GM23338 (cell line): ENCODE measurements at regions not wholly inside any gene's neighbourhood (a gene's known extent, or its start where the extent isn't known, plus 50 kb on each side); places are given as distances from the start of the nearest gene placed in this dataset.

Experiments
- ATAC-seq: fragments of 200-7000 bp; cut with Tn5 transposase; 3 replicates; pipeline ENCODE4 v1.9.1; 2020
- DNase-seq: peaks from one replicate; pipeline ENCODE4 v3.0.0-alpha.2; 2015; ENCODE audit warnings: low spot score
- H2AFZ ChIP-seq: fragments of 200-600 bp; sonication (generic); 2 replicates; pipeline ENCODE4 v1.8.0; 2016; ENCODE audit warnings: antibody characterized with exemption, mild to moderate bottlenecking, moderate library complexity
- H3F3A ChIP-seq: fragments of 200-600 bp; sonication (generic); replicated peaks from 2 replicates; pipeline ENCODE4 v1.8.0; 2017; ENCODE audit warnings: antibody characterized with exemption, mixed run types, low read depth
- H3K27ac ChIP-seq: fragments of 200-600 bp; sonication (generic); 2 replicates; pipeline ENCODE4 v1.6.1; 2016; ENCODE audit warnings: low read depth
- H3K27me3 ChIP-seq: fragments of 200-600 bp; sonication (generic); 2 replicates; pipeline ENCODE4 v1.8.0; 2016; ENCODE audit warnings: mild to moderate bottlenecking, mixed run types, moderate library complexity; ENCODE audit not compliant: insufficient read depth
- H3K36me3 ChIP-seq: fragments of 200-600 bp; sonication (generic); 2 replicates; pipeline ENCODE4 v1.8.0; 2016; ENCODE audit warnings: mild to moderate bottlenecking; ENCODE audit not compliant: insufficient read depth
- H3K4me1 ChIP-seq: fragments of 200-600 bp; sonication (generic); 2 replicates; pipeline ENCODE4 v1.8.0; 2016; ENCODE audit warnings: mild to moderate bottlenecking, moderate library complexity; ENCODE audit not compliant: insufficient read depth
- H3K4me2 ChIP-seq: fragments of 200-600 bp; sonication (generic); 2 replicates; pipeline ENCODE4 v1.7.1; 2017; ENCODE audit warnings: mixed run types
- H3K4me3 ChIP-seq: fragments of 200-600 bp; sonication (generic); 2 replicates; pipeline ENCODE4 v1.6.1; 2016; ENCODE audit warnings: mixed run types
- H3K79me2 ChIP-seq: fragments of 200-600 bp; sonication (generic); replicated peaks from 2 replicates; pipeline ENCODE4 v1.8.0; 2017; ENCODE audit warnings: mild to moderate bottlenecking; ENCODE audit not compliant: insufficient read depth
- H3K9me2 ChIP-seq: fragments of 200-600 bp; sonication (generic); 2 replicates; pipeline ENCODE4 v1.8.0; 2017; ENCODE audit not compliant: insufficient read depth
- H4K20me1 ChIP-seq: fragments of 200-600 bp; sonication (generic); replicated peaks from 2 replicates; pipeline ENCODE4 v1.8.0; 2017; ENCODE audit warnings: mild to moderate bottlenecking; ENCODE audit not compliant: insufficient read depth
- H3K27ac Mint-ChIP-seq: 2 replicates; pipeline ENCODE4 v1.8.0; 2020; ENCODE audit warnings: inconsistent platforms, mild to moderate bottlenecking, moderate library complexity, mixed read lengths
- H3K27me3 Mint-ChIP-seq: 3 replicates; pipeline ENCODE4 v1.8.0; 2022; ENCODE audit warnings: low read depth, mild to moderate bottlenecking, moderate library complexity, mixed read lengths, inconsistent platforms; ENCODE audit not compliant: insufficient read depth, poor library complexity
- H3K36me3 Mint-ChIP-seq: 3 replicates; pipeline ENCODE4 v1.8.0; 2021; ENCODE audit warnings: low read depth, mild to moderate bottlenecking, inconsistent platforms, moderate library complexity, mixed read lengths
- H3K4me1 Mint-ChIP-seq: 3 replicates; pipeline ENCODE4 v1.8.0; 2020; ENCODE audit warnings: mild to moderate bottlenecking, inconsistent platforms, mixed read lengths
- H3K4me3 Mint-ChIP-seq: 3 replicates; pipeline ENCODE4 v1.8.0; 2021; ENCODE audit warnings: moderate library complexity, mild to moderate bottlenecking, inconsistent platforms, mixed read lengths
- H3K9me3 Mint-ChIP-seq: 3 replicates; pipeline ENCODE4 v1.8.0; 2020; ENCODE audit warnings: moderate library complexity, mild to moderate bottlenecking, inconsistent platforms, mixed read lengths
- CREB1 ChIP-seq: fragments of 250-450 bp; sonication (Bioruptor Pico); IDR thresholded peaks from 2 replicates; pipeline ENCODE4 v1.5.0; 2020; ENCODE audit warnings: low read depth, mild to moderate bottlenecking, moderate library complexity
- ETS1 ChIP-seq: IDR thresholded peaks from 2 replicates; pipeline ENCODE4 v1.6.1; 2016; ENCODE audit warnings: antibody characterized with exemption
- EZH2 ChIP-seq: fragments of 200-600 bp; sonication (generic); IDR thresholded peaks from one replicate; pipeline ENCODE4 v1.8.0; 2017; ENCODE audit warnings: antibody characterized with exemption, mild to moderate bottlenecking, low read depth; ENCODE audit not compliant: unreplicated experiment
- EZH2phosphoT487 ChIP-seq: fragments of 200-600 bp; sonication (generic); IDR thresholded peaks from one replicate; pipeline ENCODE4 v1.8.1; 2018; ENCODE audit warnings: antibody characterized with exemption; ENCODE audit not compliant: unreplicated experiment
- JUNB ChIP-seq: IDR thresholded peaks from one replicate; pipeline ENCODE4 v1.6.1; 2016; ENCODE audit warnings: antibody characterized with exemption; ENCODE audit not compliant: unreplicated experiment
- NANOG ChIP-seq: IDR thresholded peaks from 2 replicates; pipeline ENCODE4 v1.6.1; 2016; ENCODE audit warnings: antibody characterized with exemption, borderline replicate concordance
- POLR2AphosphoS5 ChIP-seq: IDR thresholded peaks from 2 replicates; pipeline ENCODE4 v1.6.1; 2016; ENCODE audit warnings: antibody characterized with exemption, low read depth
- REST ChIP-seq: IDR thresholded peaks from one replicate; pipeline ENCODE4 v1.6.1; 2018; ENCODE audit warnings: antibody characterized with exemption; ENCODE audit not compliant: unreplicated experiment
- STAT1 ChIP-seq: IDR thresholded peaks from one replicate; pipeline ENCODE4 v1.6.1; 2016; ENCODE audit warnings: antibody characterized with exemption; ENCODE audit not compliant: unreplicated experiment
- ZNF114 ChIP-seq: fragments of 250-450 bp; sonication (Bioruptor Pico); IDR thresholded peaks from 2 replicates; pipeline ENCODE4 v1.5.0; 2020; ENCODE audit warnings: mild to moderate bottlenecking, moderate library complexity
- ZNF331 ChIP-seq: fragments of 250-450 bp; sonication (Bioruptor Pico); IDR thresholded peaks from 2 replicates; pipeline ENCODE4 v1.5.0; 2020; ENCODE audit warnings: low read depth, mild to moderate bottlenecking, moderate library complexity
- ZNF462 ChIP-seq: fragments of 250-450 bp; sonication (Bioruptor Pico); IDR thresholded peaks from 2 replicates; pipeline ENCODE4 v1.5.0; 2020; ENCODE audit warnings: mild to moderate bottlenecking, moderate library complexity
- TF ChIP-seq, protein P1 (sequence below), 2 experiments: fragments of 200-600 bp in 1 of 2; sonication (generic) in 1 of 2; conservative IDR thresholded peaks; 2 replicates each; pipeline versions ENCODE4 v1.5.1 to v1.6.1; 2016 to 2017; ENCODE audit warnings: antibody characterized with exemption in 2 of 2, low read depth in 2 of 2, mild to moderate bottlenecking in 2 of 2, moderate library complexity in 1 of 2

- H3K4me3 Mint-ChIP-seq, result no peak overlapping the region
- DNase-seq (no peak), ATAC-seq (no peak)
- Histone ChIP-seq H3K27ac (no peak overlapping the region), H3K27me3 (no peaks in the 10 kb centered on the region), H3K79me2 (no peaks in the 10 kb centered on the region), H3K36me3 (peaks cover 15% of the 10 kb centered on the region; the same call in 1 of the 2 replicates), H3K9me2 (no peaks in the 10 kb centered on the region), H3K4me3 (no peak overlapping the region), H2AFZ (no peak overlapping the region), H3K4me1 (peaks cover 9% of the 10 kb centered on the region), H3K4me2 (no peak overlapping the region), H4K20me1 (no peaks in the 10 kb centered on the region), H3F3A (no peaks in the 10 kb centered on the region)
- H3K4me1 Mint-ChIP-seq, result peaks cover 15% of the 10 kb centered on the region; the same call in 2 of the 3 replicates
- no peak for TF ChIP-seq ZNF114 (CRISPR knock-in tag)
- TF ChIP-seq NANOG, result no peak
- no peak for TF ChIP-seq ZNF331 (CRISPR knock-in tag)
- TF ChIP-seq ZNF462 (CRISPR knock-in tag), result no peak
- TF ChIP-seq JUNB, result no peak
- TF ChIP-seq CREB1, result no peak
- TF ChIP-seq, protein P1, sequence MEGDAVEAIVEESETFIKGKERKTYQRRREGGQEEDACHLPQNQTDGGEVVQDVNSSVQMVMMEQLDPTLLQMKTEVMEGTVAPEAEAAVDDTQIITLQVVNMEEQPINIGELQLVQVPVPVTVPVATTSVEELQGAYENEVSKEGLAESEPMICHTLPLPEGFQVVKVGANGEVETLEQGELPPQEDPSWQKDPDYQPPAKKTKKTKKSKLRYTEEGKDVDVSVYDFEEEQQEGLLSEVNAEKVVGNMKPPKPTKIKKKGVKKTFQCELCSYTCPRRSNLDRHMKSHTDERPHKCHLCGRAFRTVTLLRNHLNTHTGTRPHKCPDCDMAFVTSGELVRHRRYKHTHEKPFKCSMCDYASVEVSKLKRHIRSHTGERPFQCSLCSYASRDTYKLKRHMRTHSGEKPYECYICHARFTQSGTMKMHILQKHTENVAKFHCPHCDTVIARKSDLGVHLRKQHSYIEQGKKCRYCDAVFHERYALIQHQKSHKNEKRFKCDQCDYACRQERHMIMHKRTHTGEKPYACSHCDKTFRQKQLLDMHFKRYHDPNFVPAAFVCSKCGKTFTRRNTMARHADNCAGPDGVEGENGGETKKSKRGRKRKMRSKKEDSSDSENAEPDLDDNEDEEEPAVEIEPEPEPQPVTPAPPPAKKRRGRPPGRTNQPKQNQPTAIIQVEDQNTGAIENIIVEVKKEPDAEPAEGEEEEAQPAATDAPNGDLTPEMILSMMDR (conservative IDR thresholded peaks at IDR 0.05; ENCODE audit: low read depth in 2 of 2), result no peak
- no peak for TF ChIP-seq EZH2
- TF ChIP-seq EZH2phosphoT487, result no peak
- TF ChIP-seq ETS1, result no peak
- no peak for TF ChIP-seq POLR2AphosphoS5
- TF ChIP-seq REST, result no peak
- no peak for TF ChIP-seq STAT1
- H3K9me3 Mint-ChIP-seq, result peaks cover 74% of the 10 kb centered on the region
- H3K27ac Mint-ChIP-seq, result no peak overlapping the region
- H3K27me3 Mint-ChIP-seq, result no peaks in the 10 kb centered on the region
- H3K36me3 Mint-ChIP-seq, result peaks cover 58% of the 10 kb centered on the region
These were observed 720.7 kb upstream of the RIOK2 start for GRCh38 chr5:97903742-97904141.
